ENCODE measurements at regions not wholly inside any gene's neighbourhood (a gene's known extent, or its start where the extent isn't known, plus 50 kb on each side); places are given as distances from the start of the nearest gene placed in this dataset.

- no peak for DNase-seq (ENCODE audit: insufficient read length, low spot score, missing footprints)
- no peak overlapping the region for H3K4me3 ChIP-seq (ENCODE audit: insufficient read depth, low read length)
- H3K9me3 ChIP-seq (ENCODE audit: low read depth, low read length): no peaks in the 10 kb centered on the region
- H3K27ac ChIP-seq (ENCODE audit: low read depth, low read length): no peak overlapping the region
- H3K27me3 ChIP-seq (ENCODE audit: insufficient read depth, low read length): no peaks in the 10 kb centered on the region
- no peaks in the 10 kb centered on the region for H3K36me3 ChIP-seq (ENCODE audit: insufficient read depth, low read length)
- H4K20me1 ChIP-seq (ENCODE audit: insufficient read depth, low read length): no peaks in the 10 kb centered on the region
- H2AFZ ChIP-seq (ENCODE audit: low read length): no peak overlapping the region
- H3K4me1 ChIP-seq (ENCODE audit: insufficient read depth, low read length): no peaks in the 10 kb centered on the region
- TF ChIP-seq CTCF (IDR thresholded peaks at IDR 0.05; ENCODE audit: extremely low read depth, low read depth, low read length): no peak
- no peaks in the 10 kb centered on the region for H3K79me2 ChIP-seq (ENCODE audit: insufficient read depth, low read length)
- H3K4me2 ChIP-seq (ENCODE audit: insufficient read depth, low read length): no peak overlapping the region
Measured at GRCh38 chr20:41887500-41887899, 269.3 kb upstream of the CHD6 start.

- DNase-seq (ENCODE audit: insufficient read length, low spot score, missing footprints): no peak
- H2AFZ ChIP-seq (ENCODE audit: low read length): no peak overlapping the region
- H3K9me3 ChIP-seq (ENCODE audit: low read depth, low read length): peaks cover 3% of the 10 kb centered on the region
- no peak overlapping the region for H3K27ac ChIP-seq (ENCODE audit: low read depth, low read length)
- no peaks in the 10 kb centered on the region for H3K36me3 ChIP-seq (ENCODE audit: insufficient read depth, low read length)
- no peaks in the 10 kb centered on the region for H3K4me1 ChIP-seq (ENCODE audit: insufficient read depth, low read length)
- no peaks in the 10 kb centered on the region for H4K20me1 ChIP-seq (ENCODE audit: insufficient read depth, low read length)
- no peak for TF ChIP-seq CTCF (IDR thresholded peaks at IDR 0.05; ENCODE audit: extremely low read depth, low read depth, low read length)
- no peak overlapping the region for H3K4me2 ChIP-seq (ENCODE audit: insufficient read depth, low read length)
- no peak overlapping the region for H3K4me3 ChIP-seq (ENCODE audit: insufficient read depth, low read length)
- no peaks in the 10 kb centered on the region for H3K79me2 ChIP-seq (ENCODE audit: insufficient read depth, low read length)
- no peaks in the 10 kb centered on the region for H3K27me3 ChIP-seq (ENCODE audit: insufficient read depth, low read length)
Measured at GRCh38 chr20:41881466-41882046, 263.4 kb upstream of the CHD6 start.

GRCh38 chr20:41879123-41879522 lies 260.9 kb upstream of the CHD6 start:
- no peak for TF ChIP-seq CTCF (IDR thresholded peaks at IDR 0.05; ENCODE audit: extremely low read depth, low read depth, low read length)
- H4K20me1 ChIP-seq (ENCODE audit: insufficient read depth, low read length): no peaks in the 10 kb centered on the region
- no peak overlapping the region for H2AFZ ChIP-seq (ENCODE audit: low read length)
- no peaks in the 10 kb centered on the region for H3K79me2 ChIP-seq (ENCODE audit: insufficient read depth, low read length)
- DNase-seq (ENCODE audit: insufficient read length, low spot score, missing footprints): no peak
- no peak overlapping the region for H3K4me3 ChIP-seq (ENCODE audit: insufficient read depth, low read length)
- no peaks in the 10 kb centered on the region for H3K27me3 ChIP-seq (ENCODE audit: insufficient read depth, low read length)
- peaks cover 3% of the 10 kb centered on the region for H3K9me3 ChIP-seq (ENCODE audit: low read depth, low read length)
- no peaks in the 10 kb centered on the region for H3K36me3 ChIP-seq (ENCODE audit: insufficient read depth, low read length)
- H3K4me1 ChIP-seq (ENCODE audit: insufficient read depth, low read length): no peaks in the 10 kb centered on the region
- no peak overlapping the region for H3K27ac ChIP-seq (ENCODE audit: low read depth, low read length)
- H3K4me2 ChIP-seq (ENCODE audit: insufficient read depth, low read length): no peak overlapping the region

- H3K4me1 ChIP-seq (ENCODE audit: insufficient read depth, low read length): no peaks in the 10 kb centered on the region
- H3K36me3 ChIP-seq (ENCODE audit: insufficient read depth, low read length): no peaks in the 10 kb centered on the region
- H3K9me3 ChIP-seq (ENCODE audit: low read depth, low read length): peaks cover 3% of the 10 kb centered on the region
- no peak overlapping the region for H3K4me2 ChIP-seq (ENCODE audit: insufficient read depth, low read length)
- H2AFZ ChIP-seq (ENCODE audit: low read length): no peak overlapping the region
- TF ChIP-seq CTCF (IDR thresholded peaks at IDR 0.05; ENCODE audit: extremely low read depth, low read depth, low read length): no peak
- no peaks in the 10 kb centered on the region for H3K27me3 ChIP-seq (ENCODE audit: insufficient read depth, low read length)
- no peak overlapping the region for H3K27ac ChIP-seq (ENCODE audit: low read depth, low read length)
- H4K20me1 ChIP-seq (ENCODE audit: insufficient read depth, low read length): no peaks in the 10 kb centered on the region
- no peak for DNase-seq (ENCODE audit: insufficient read length, low spot score, missing footprints)
- H3K79me2 ChIP-seq (ENCODE audit: insufficient read depth, low read length): no peaks in the 10 kb centered on the region
- H3K4me3 ChIP-seq (ENCODE audit: insufficient read depth, low read length): no peak overlapping the region
Measured at GRCh38 chr20:41877911-41878310, 259.7 kb upstream of the CHD6 start.
